ENCODE measurements at regions not wholly inside any gene's neighbourhood (a gene's known extent, or its start where the extent isn't known, plus 50 kb on each side); places are given as distances from the start of the nearest gene placed in this dataset.

GRCh38 chr9:22238809-22239684 lies 207.6 kb upstream of the DMRTA1 start:
- Mint-ChIP-seq H3K27me3 (ENCODE audit: low read depth) (peaks cover 9% of the 10 kb centered on the region), H3K36me3 (ENCODE audit: low read depth) (no peaks in the 10 kb centered on the region), H3K27ac (ENCODE audit: unreplicated experiment) (no peak overlapping the region), H3K4me1 (no peaks in the 10 kb centered on the region), H3K9me3 (no peaks in the 10 kb centered on the region), H3K4me3 (no peak overlapping the region)
- TF ChIP-seq, protein P1, sequence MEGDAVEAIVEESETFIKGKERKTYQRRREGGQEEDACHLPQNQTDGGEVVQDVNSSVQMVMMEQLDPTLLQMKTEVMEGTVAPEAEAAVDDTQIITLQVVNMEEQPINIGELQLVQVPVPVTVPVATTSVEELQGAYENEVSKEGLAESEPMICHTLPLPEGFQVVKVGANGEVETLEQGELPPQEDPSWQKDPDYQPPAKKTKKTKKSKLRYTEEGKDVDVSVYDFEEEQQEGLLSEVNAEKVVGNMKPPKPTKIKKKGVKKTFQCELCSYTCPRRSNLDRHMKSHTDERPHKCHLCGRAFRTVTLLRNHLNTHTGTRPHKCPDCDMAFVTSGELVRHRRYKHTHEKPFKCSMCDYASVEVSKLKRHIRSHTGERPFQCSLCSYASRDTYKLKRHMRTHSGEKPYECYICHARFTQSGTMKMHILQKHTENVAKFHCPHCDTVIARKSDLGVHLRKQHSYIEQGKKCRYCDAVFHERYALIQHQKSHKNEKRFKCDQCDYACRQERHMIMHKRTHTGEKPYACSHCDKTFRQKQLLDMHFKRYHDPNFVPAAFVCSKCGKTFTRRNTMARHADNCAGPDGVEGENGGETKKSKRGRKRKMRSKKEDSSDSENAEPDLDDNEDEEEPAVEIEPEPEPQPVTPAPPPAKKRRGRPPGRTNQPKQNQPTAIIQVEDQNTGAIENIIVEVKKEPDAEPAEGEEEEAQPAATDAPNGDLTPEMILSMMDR (conservative IDR thresholded peaks at IDR 0.05), result peak; percentile 68
- no peak for DNase-seq (ENCODE audit: low read depth, low spot score)

DNA sequence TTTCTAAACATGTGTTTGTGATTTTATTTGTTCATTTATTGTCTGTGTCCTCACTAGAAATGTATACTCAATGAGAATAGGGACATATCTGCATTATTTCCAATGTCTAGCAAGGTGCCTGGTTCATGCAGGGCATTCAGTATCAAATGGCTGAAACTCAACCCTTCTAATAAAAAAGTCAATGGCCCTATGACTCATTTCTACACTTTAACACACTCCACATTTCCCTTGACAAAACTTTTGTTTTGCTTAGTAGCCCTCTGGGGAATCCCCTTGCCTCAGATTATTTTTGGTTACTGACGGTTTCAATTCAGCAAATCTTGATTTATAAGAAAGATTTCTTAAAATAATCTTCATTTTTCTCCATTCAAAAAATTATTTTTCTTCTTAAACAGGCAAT lies 206.0 kb upstream of the DMRTA1 start:
- DNase-seq (ENCODE audit: low read depth, low spot score), result no peak
- Mint-ChIP-seq H3K27ac (ENCODE audit: unreplicated experiment) (no peak overlapping the region), H3K27me3 (ENCODE audit: low read depth) (peaks cover 9% of the 10 kb centered on the region), H3K9me3 (no peaks in the 10 kb centered on the region), H3K36me3 (ENCODE audit: low read depth) (no peaks in the 10 kb centered on the region), H3K4me1 (no peaks in the 10 kb centered on the region), H3K4me3 (no peak overlapping the region)
- TF ChIP-seq, protein P1 (conservative IDR thresholded peaks at IDR 0.05), result no peak

- H3K4me1 Mint-ChIP-seq, result no peaks in the 10 kb centered on the region
Measured at GRCh38 chr9:22241024-22241423, 205.6 kb upstream of the DMRTA1 start.

DNA sequence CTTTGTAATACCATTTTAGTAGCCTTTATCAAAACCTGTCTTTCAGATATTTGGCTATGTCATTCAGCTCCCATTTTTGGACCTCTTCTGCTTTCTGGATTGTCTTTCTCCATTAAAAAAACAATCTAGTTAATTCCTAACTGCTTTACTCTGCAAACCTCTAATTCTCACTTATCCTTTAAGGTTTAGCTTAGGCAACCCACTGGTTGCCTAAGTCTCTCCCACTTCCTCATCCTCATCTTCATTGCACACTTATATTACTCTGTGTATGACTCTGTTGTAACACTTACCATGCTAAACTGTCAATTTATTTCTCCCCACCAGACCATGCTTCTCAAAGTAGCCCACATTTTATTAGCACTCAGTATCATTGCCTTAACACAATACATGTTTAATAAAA lies 205.0 kb upstream of the DMRTA1 start:
- Mint-ChIP-seq H3K4me1 (no peaks in the 10 kb centered on the region), H3K36me3 (ENCODE audit: low read depth) (no peaks in the 10 kb centered on the region), H3K4me3 (no peak overlapping the region), H3K9me3 (no peaks in the 10 kb centered on the region), H3K27ac (ENCODE audit: unreplicated experiment) (no peak overlapping the region), H3K27me3 (ENCODE audit: low read depth) (peaks cover 9% of the 10 kb centered on the region)
- DNase-seq (ENCODE audit: low read depth, low spot score), result no peak
- TF ChIP-seq, protein P1 (conservative IDR thresholded peaks at IDR 0.05), result no peak

More at GRCh38 chr9:22241024-22241423, 205.6 kb upstream of the DMRTA1 start:
- TF ChIP-seq, protein P1 (conservative IDR thresholded peaks at IDR 0.05), result no peak
- Mint-ChIP-seq H3K36me3 (ENCODE audit: low read depth) (no peaks in the 10 kb centered on the region), H3K27me3 (ENCODE audit: low read depth) (peaks cover 9% of the 10 kb centered on the region), H3K4me3 (no peak overlapping the region), H3K27ac (ENCODE audit: unreplicated experiment) (no peak overlapping the region), H3K9me3 (no peaks in the 10 kb centered on the region)
- no peak for DNase-seq (ENCODE audit: low read depth, low spot score)

DNA sequence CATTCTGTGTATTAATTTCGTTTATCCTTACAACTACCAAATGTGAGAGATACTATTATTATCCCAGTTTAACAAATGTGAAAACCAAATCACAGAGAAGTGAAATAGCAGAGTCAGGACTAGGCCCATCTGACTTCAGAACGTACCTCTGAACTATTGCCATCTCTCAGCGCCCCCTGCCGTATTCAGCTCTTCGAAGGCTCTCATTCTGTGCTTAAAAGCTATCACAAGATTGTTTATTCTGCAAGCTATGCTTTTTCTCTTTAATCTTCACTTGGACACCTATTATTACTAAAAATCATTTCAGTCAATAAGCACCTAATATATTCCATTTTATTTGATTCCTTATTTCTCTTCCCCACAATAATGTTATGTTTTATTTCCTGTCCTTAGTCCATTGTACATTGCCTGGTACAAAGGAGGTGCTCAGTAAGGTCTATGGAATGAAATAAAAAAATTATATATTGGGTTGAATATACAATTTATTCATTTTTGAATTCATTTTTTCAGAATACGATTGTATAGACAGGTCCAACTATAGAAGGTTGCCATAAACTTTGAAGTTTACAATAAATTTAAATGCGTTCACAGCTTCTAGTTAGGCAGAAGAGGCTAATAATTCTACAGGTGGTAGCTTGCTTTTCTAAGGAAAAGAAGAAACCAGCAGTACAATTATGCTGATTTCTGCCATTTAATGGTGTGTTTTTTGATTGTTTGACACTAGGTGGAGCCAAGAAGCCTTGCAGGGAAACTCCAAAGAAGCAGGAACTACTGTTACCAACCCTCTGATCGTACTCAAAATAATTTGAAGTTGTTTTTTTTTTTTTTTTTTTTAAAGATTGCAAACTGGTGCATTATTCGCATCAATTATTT lies 202.2 kb upstream of the DMRTA1 start:
- peak; percentile 19 for DNase-seq (ENCODE audit: low read depth, low spot score)
- H3K9me3 Mint-ChIP-seq, result peaks cover 3% of the 10 kb centered on the region
- TF ChIP-seq, protein P1 (conservative IDR thresholded peaks at IDR 0.05), result peak; percentile 60
- peaks cover 16% of the 10 kb centered on the region for H3K27me3 Mint-ChIP-seq (ENCODE audit: low read depth)
- no peaks in the 10 kb centered on the region for H3K4me1 Mint-ChIP-seq
- H3K36me3 Mint-ChIP-seq (ENCODE audit: low read depth), result no peaks in the 10 kb centered on the region
- no peak overlapping the region for H3K27ac Mint-ChIP-seq (ENCODE audit: unreplicated experiment)
- H3K4me3 Mint-ChIP-seq, result no peak overlapping the region

Data from neural crest cell (in vitro differentiated cells).